Pancreas (tissue), 10 donors: ENCODE measurements at regions not wholly inside any gene's neighbourhood (a gene's known extent, or its start where the extent isn't known, plus 50 kb on each side); places are given as distances from the start of the nearest gene placed in this dataset.

Experiments used
- ATAC-seq, 4 donors: fragments of 200-7000 bp; cut with Tn5 transposase; one replicate each; pipeline versions ENCODE4 v1.8.0 to v1.9.1; 2020; ENCODE audit warnings: mild to moderate bottlenecking in 4 of 4, moderate library complexity in 4 of 4
- DNase-seq, 6 donors: peaks; one replicate each; pipeline ENCODE4 v3.0.0-alpha.2; 2020
- FAIRE-seq: peaks from 2 replicates; lab custom pipeline; 2012; peaks lifted over from hg19 to GRCh38; lab: Jason Lieb, UNC
- H3K27ac ChIP-seq, 4 donors: fragments of 200-600 bp; sonication (generic); 1 replicate in 3 of 4; 2 replicates in 1 of 4; pipeline versions ENCODE4 v1.5.0 to v1.8.0; 2020
- H3K27me3 ChIP-seq, 4 donors: fragments of 200-600 bp; one replicate each; pipeline ENCODE4 v1.8.0; 2021
- H3K36me3 ChIP-seq, 3 donors: fragments of 200-600 bp; sonication (generic) in 1 of 3; one replicate each; pipeline versions ENCODE4 v1.5.0 to v1.8.0; 2020 to 2021
- H3K4me1 ChIP-seq, 3 donors: fragments of 200-600 bp; one replicate each; pipeline ENCODE4 v1.8.0; 2021
- H3K4me3 ChIP-seq, 4 donors: fragments of 200-600 bp; sonication (generic) in 2 of 4; one replicate each; pipeline versions ENCODE4 v1.5.0 to v1.8.0; 2020 to 2021
- H3K9me3 ChIP-seq, 4 donors: fragments of 200-600 bp; one replicate each; pipeline ENCODE4 v1.8.0; 2021
- WGBS, 2 donors: extraction: QIAGEN DNeasy Blood & Tissue Kit; methylation state at CpG; one replicate each; pipeline ENCODE4 v1.1.7; 2013; 5-methylcytosine and 5-hydroxymethylcytosine counted together
- intact Hi-C, 3 donors: fragments of 100-400 bp; cut with DNase I; formaldehyde crosslinking; loops; one replicate each; pipeline versions ENCODE4 v1.11.1 to v1.14.2; 2022
- TF ChIP-seq, protein P1 (sequence below), 4 donors: fragments of 200-600 bp; sonication (generic) in 3 of 4; IDR thresholded peaks; one replicate each; pipeline versions ENCODE4 v1.5.0 to v1.8.0; 2021; ENCODE audit warnings: antibody characterized with exemption in 4 of 4
- donor health status: healthy with polysubstance abuse.
- donor health status: DM: no; HTN: no; CAD: no; lungs with moderate emphysema.
- donor health status: DM: no; HTN: no; CAD: no.
- donor health status: control.
- donor health status: control.
- donor health status: Bipolar disorder and iron deficiency.
- donor health status: DM: yes; HTN: yes; CAD: no.
- donor health status: DM: no; HTN: no; CAD: no.
- donor health status: DM: no; HTN: no; CAD: no.
- donor health status: DM: yes; HTN: yes; CAD: no.

DNA sequence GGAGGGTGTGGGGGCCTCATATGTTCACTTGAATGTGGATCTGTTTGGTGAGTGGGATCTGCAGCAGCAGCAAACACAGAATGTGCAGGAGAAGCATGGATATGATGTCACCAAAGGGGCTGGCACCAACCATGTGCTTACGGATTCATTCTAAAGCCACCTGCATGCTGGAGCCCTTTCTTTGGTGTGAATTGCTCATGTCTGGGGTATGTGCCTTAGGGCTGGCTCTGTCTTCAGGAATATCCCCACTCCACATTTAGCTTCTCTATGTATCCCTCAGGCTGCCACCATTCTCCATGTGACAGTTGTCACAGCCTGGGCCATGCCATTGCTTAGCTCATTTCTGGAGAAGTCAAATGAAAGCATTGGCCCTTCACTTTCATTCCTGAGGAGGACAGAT is 606.8 kb upstream of the AMELY start:
- H3K27ac ChIP-seq, result no peak overlapping the region
- ATAC-seq (no peak), FAIRE-seq (no peak), DNase-seq (no peak)
- H3K4me1 ChIP-seq, result no peaks in the 10 kb centered on the region
- no peaks in the 10 kb centered on the region for H3K9me3 ChIP-seq
- 92% methylated on average over 1 of the region's 1 CpG; no CpG with 5 or more reads in 1 of the 2 donors for WGBS, 2 donors
- H3K4me3 ChIP-seq, result no peak overlapping the region
- no peaks in the 10 kb centered on the region for H3K27me3 ChIP-seq
- intact Hi-C loops, result no loop called here
- H3K36me3 ChIP-seq, result no peaks in the 10 kb centered on the region
- TF ChIP-seq, protein P1, sequence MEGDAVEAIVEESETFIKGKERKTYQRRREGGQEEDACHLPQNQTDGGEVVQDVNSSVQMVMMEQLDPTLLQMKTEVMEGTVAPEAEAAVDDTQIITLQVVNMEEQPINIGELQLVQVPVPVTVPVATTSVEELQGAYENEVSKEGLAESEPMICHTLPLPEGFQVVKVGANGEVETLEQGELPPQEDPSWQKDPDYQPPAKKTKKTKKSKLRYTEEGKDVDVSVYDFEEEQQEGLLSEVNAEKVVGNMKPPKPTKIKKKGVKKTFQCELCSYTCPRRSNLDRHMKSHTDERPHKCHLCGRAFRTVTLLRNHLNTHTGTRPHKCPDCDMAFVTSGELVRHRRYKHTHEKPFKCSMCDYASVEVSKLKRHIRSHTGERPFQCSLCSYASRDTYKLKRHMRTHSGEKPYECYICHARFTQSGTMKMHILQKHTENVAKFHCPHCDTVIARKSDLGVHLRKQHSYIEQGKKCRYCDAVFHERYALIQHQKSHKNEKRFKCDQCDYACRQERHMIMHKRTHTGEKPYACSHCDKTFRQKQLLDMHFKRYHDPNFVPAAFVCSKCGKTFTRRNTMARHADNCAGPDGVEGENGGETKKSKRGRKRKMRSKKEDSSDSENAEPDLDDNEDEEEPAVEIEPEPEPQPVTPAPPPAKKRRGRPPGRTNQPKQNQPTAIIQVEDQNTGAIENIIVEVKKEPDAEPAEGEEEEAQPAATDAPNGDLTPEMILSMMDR (IDR thresholded peaks at IDR 0.05), result no peak

DNA sequence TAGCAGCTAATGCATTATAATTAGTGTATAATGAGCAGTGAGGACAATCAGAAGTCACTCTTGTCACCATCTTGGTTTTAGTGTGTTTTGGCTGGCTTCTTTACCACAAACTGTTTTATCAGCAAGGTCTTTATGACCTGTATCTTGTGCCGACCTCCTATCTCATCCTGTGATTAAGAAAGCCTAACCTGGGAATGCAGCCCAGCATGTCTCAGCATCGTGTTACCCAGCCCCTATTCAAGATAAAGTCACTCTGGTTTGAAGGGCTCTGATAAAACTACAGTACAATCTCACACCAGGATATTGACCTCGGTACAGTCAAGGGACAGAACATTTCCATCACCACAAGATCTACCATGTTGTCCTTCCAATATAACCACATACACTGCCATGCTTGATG is 604.7 kb upstream of the AMELY start:
- ATAC-seq (no peak), FAIRE-seq (no peak), DNase-seq (no peak)
- H3K27ac ChIP-seq, result no peak overlapping the region
- 17% methylated on average over 3 of the region's 3 CpGs; no CpG with 5 or more reads in 1 of the 2 donors for WGBS, 2 donors
- intact Hi-C loops, result no loop called here
- no peaks in the 10 kb centered on the region for H3K27me3 ChIP-seq
- TF ChIP-seq, protein P1 (IDR thresholded peaks at IDR 0.05), result no peak
- H3K36me3 ChIP-seq, result no peaks in the 10 kb centered on the region
- H3K4me3 ChIP-seq, result no peak overlapping the region
- no peaks in the 10 kb centered on the region for H3K9me3 ChIP-seq
- H3K4me1 ChIP-seq, result no peaks in the 10 kb centered on the region

GRCh38 chrY:7515812-7516211 is 604.3 kb upstream of the AMELY start:
- Histone ChIP-seq H3K4me1 (no peaks in the 10 kb centered on the region), H3K9me3 (no peaks in the 10 kb centered on the region), H3K27ac (no peak overlapping the region), H3K4me3 (no peak overlapping the region), H3K27me3 (no peaks in the 10 kb centered on the region), H3K36me3 (no peaks in the 10 kb centered on the region)
- intact Hi-C loops, result no loop called here
- ATAC-seq (no peak), FAIRE-seq (no peak), DNase-seq (no peak)
- WGBS, 2 donors, result 87% methylated on average over 2 of the region's 2 CpGs; no CpG with 5 or more reads in 1 of the 2 donors
- TF ChIP-seq, protein P1 (IDR thresholded peaks at IDR 0.05), result no peak

- FAIRE-seq (no peak), DNase-seq (no peak), ATAC-seq (no peak)
- no peaks in the 10 kb centered on the region for H3K4me1 ChIP-seq
- H3K27ac ChIP-seq, result no peak overlapping the region
- intact Hi-C loops, result no loop called here
- H3K36me3 ChIP-seq, result no peaks in the 10 kb centered on the region
- H3K4me3 ChIP-seq, result no peak overlapping the region
- no peaks in the 10 kb centered on the region for H3K9me3 ChIP-seq
- WGBS, 2 donors, result 85% methylated on average over 5 of the region's 5 CpGs; no CpG with 5 or more reads in 1 of the 2 donors
- H3K27me3 ChIP-seq, result no peaks in the 10 kb centered on the region
- TF ChIP-seq, protein P1 (IDR thresholded peaks at IDR 0.05), result no peak
These were observed 591.3 kb upstream of the AMELY start for GRCh38 chrY:7502896-7503295.

DNA sequence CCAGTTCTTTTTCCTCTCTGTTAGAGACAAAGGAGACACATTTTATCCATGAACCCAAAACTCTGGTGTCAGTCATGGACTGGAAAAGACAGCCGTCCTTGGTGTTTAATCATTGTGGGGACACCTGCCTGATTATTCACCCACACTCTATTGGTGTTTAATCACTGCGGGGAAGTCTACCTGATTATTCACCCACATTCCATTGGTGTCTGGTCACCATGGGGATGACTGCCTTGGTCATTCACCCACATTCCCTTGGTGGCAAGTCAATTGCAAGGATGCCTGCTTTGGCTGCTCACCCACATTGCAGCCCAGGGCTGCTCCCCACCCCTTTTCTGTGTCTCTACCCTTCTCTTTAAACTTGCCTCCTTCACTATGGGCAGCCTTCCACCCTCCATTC is 589.7 kb upstream of the AMELY start:
- Histone ChIP-seq H3K27me3 (no peaks in the 10 kb centered on the region), H3K4me1 (no peaks in the 10 kb centered on the region), H3K36me3 (no peaks in the 10 kb centered on the region), H3K9me3 (no peaks in the 10 kb centered on the region), H3K27ac (no peak overlapping the region), H3K4me3 (no peak overlapping the region)
- FAIRE-seq (no peak), DNase-seq (no peak), ATAC-seq (no peak)
- 73% methylated on average over 2 of the region's 2 CpGs; no CpG with 5 or more reads in 1 of the 2 donors for WGBS, 2 donors
- intact Hi-C loops, result no loop called here
- TF ChIP-seq, protein P1 (IDR thresholded peaks at IDR 0.05), result no peak
